ENCODE measurements at regions not wholly inside any gene's neighbourhood (a gene's known extent, or its start where the extent isn't known, plus 50 kb on each side); places are given as distances from the start of the nearest gene placed in this dataset.

DNA sequence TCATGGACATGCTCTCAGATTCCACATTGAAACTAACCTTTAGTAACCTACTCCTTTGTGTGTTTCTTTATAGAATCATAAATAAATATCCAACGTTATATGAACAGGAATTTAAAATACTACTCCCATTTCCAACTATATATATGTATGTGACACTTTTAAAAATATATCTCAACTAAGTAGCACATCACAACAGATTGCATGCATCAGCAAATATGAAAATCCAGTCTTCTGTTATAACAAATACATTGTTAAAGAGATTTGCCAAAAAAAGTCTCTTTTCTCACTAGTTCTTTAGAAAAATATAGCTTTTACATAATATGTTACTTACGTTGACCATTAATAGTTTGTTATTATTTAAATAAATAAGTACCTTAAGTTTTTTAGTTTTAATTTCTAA is 1608.6 kb upstream of the RAG2 start:
- H3K27me3 ChIP-seq (ENCODE audit: low read length): no peaks in the 10 kb centered on the region
- no peak overlapping the region for H3K4me2 ChIP-seq (ENCODE audit: low read depth, low read length, poor library complexity, severe bottlenecking)
- H2AFZ ChIP-seq (ENCODE audit: low read length): no peak overlapping the region
- no peak overlapping the region for H3K9ac ChIP-seq (ENCODE audit: low read length)
- H3K4me3 ChIP-seq (ENCODE audit: low read length): no peak overlapping the region
- DNase-seq: no peak
- H3K9me3 ChIP-seq (ENCODE audit: low read length): peaks cover 14% of the 10 kb centered on the region
- H3K9me2 ChIP-seq (replicated peaks; ENCODE audit: insufficient read depth, low read length): no peaks in the 10 kb centered on the region
- H3K27ac ChIP-seq (ENCODE audit: low read length): no peak overlapping the region
- no peaks in the 10 kb centered on the region for H3K36me3 ChIP-seq (ENCODE audit: insufficient read depth, low read length)
- H3K79me2 ChIP-seq (ENCODE audit: low read length): no peaks in the 10 kb centered on the region
- H3K4me1 ChIP-seq (ENCODE audit: low read length): no peaks in the 10 kb centered on the region
- no peaks in the 10 kb centered on the region for H4K20me1 ChIP-seq (ENCODE audit: insufficient read depth, low read depth, low read length)

DNA sequence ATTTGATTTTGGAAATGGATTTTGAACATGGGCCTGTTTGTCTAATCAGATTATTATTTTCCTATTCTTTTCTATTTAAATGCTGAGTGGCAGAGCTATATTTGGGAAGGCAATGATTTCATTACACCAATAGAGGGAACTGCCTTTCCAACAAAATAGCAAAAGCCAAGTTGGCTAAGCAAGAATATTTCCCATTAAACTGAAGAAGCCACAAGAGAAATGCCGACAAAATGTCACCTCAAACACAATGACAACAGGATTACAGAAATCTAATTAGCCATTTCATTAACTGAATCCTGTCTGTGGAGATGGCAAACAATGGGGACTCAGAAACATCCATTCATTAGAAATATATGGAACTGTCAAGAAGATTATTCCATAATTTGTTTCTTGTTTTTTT is 1593.1 kb upstream of the RAG2 start:
- no peak overlapping the region for H3K4me3 ChIP-seq (ENCODE audit: low read length)
- H3K9ac ChIP-seq (ENCODE audit: low read length): no peak overlapping the region
- H3K4me2 ChIP-seq (ENCODE audit: low read depth, low read length, poor library complexity, severe bottlenecking): no peak overlapping the region
- DNase-seq: no peak
- no peak overlapping the region for H3K27ac ChIP-seq (ENCODE audit: low read length)
- no peaks in the 10 kb centered on the region for H3K79me2 ChIP-seq (ENCODE audit: low read length)
- no peaks in the 10 kb centered on the region for H3K9me2 ChIP-seq (replicated peaks; ENCODE audit: insufficient read depth, low read length)
- H4K20me1 ChIP-seq (ENCODE audit: insufficient read depth, low read depth, low read length): no peaks in the 10 kb centered on the region
- no peak overlapping the region for H2AFZ ChIP-seq (ENCODE audit: low read length)
- no peaks in the 10 kb centered on the region for H3K4me1 ChIP-seq (ENCODE audit: low read length)
- no peaks in the 10 kb centered on the region for H3K36me3 ChIP-seq (ENCODE audit: insufficient read depth, low read length)
- H3K9me3 ChIP-seq (ENCODE audit: low read length): peaks cover 27% of the 10 kb centered on the region
- H3K27me3 ChIP-seq (ENCODE audit: low read length): no peaks in the 10 kb centered on the region

GRCh38 chr11:38182126-38182866 is 1584.3 kb upstream of the RAG2 start:
- Histone ChIP-seq H4K20me1 (ENCODE audit: insufficient read depth, low read depth, low read length) (no peaks in the 10 kb centered on the region), H3K27ac (ENCODE audit: low read length) (no peak overlapping the region), H3K9ac (ENCODE audit: low read length) (no peak overlapping the region), H3K36me3 (ENCODE audit: insufficient read depth, low read length) (no peaks in the 10 kb centered on the region), H2AFZ (ENCODE audit: low read length) (no peak overlapping the region), H3K4me1 (ENCODE audit: low read length) (no peaks in the 10 kb centered on the region), H3K4me3 (ENCODE audit: low read length) (no peak overlapping the region), H3K9me3 (ENCODE audit: low read length) (peaks cover 31% of the 10 kb centered on the region), H3K27me3 (ENCODE audit: low read length) (no peaks in the 10 kb centered on the region), H3K9me2 (replicated peaks; ENCODE audit: insufficient read depth, low read length) (no peaks in the 10 kb centered on the region), H3K79me2 (ENCODE audit: low read length) (no peaks in the 10 kb centered on the region), H3K4me2 (ENCODE audit: low read depth, low read length, poor library complexity, severe bottlenecking) (no peak overlapping the region)
- no peak for DNase-seq

DNA sequence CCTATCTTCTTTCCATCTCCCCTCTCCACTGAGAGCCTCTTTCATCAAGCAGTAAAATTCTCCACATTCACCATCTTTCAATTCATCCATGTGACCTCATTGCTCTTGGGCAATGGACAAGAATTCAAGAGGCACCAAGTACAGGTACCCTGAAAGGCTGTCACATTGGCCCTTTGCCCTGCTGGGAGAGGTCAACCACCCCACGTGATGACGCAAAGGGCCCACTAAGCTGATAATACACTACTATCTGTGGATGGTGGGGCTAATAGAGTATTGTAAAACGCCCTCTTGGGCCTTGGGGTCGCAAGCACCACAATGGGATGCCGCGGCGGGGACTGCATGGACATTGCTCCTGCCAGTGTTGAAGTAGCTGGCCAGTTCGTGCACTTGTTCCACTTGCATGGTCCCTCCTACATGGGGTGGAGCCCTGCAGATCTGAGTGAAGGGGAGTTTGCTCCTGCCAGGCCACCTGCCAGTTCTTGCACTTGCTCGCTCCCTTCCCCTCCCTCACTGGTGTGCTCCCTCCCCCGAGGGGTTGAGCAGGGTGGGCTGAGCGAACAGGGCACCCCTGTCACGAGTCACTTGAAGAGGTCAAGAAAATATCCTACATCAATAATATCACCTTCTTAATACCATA is 1578.8 kb upstream of the RAG2 start:
- peaks cover 29% of the 10 kb centered on the region for H3K9me3 ChIP-seq (ENCODE audit: low read length)
- no peak overlapping the region for H3K4me3 ChIP-seq (ENCODE audit: low read length)
- no peaks in the 10 kb centered on the region for H3K27me3 ChIP-seq (ENCODE audit: low read length)
- H3K9ac ChIP-seq (ENCODE audit: low read length): no peak overlapping the region
- DNase-seq: no peak
- H3K9me2 ChIP-seq (replicated peaks; ENCODE audit: insufficient read depth, low read length): no peaks in the 10 kb centered on the region
- H3K79me2 ChIP-seq (ENCODE audit: low read length): no peaks in the 10 kb centered on the region
- no peak overlapping the region for H3K27ac ChIP-seq (ENCODE audit: low read length)
- no peaks in the 10 kb centered on the region for H3K4me1 ChIP-seq (ENCODE audit: low read length)
- H3K4me2 ChIP-seq (ENCODE audit: low read depth, low read length, poor library complexity, severe bottlenecking): no peak overlapping the region
- no peaks in the 10 kb centered on the region for H4K20me1 ChIP-seq (ENCODE audit: insufficient read depth, low read depth, low read length)
- H3K36me3 ChIP-seq (ENCODE audit: insufficient read depth, low read length): no peaks in the 10 kb centered on the region
- H2AFZ ChIP-seq (ENCODE audit: low read length): no peak overlapping the region

- H3K4me2 ChIP-seq (ENCODE audit: low read depth, low read length, poor library complexity, severe bottlenecking): no peak overlapping the region
- no peaks in the 10 kb centered on the region for H3K9me2 ChIP-seq (replicated peaks; ENCODE audit: insufficient read depth, low read length)
- H3K9me3 ChIP-seq (ENCODE audit: low read length): peaks cover 19% of the 10 kb centered on the region
- H3K27ac ChIP-seq (ENCODE audit: low read length): no peak overlapping the region
- H3K36me3 ChIP-seq (ENCODE audit: insufficient read depth, low read length): no peaks in the 10 kb centered on the region
- no peaks in the 10 kb centered on the region for H3K79me2 ChIP-seq (ENCODE audit: low read length)
- H4K20me1 ChIP-seq (ENCODE audit: insufficient read depth, low read depth, low read length): no peaks in the 10 kb centered on the region
- no peak overlapping the region for H3K4me3 ChIP-seq (ENCODE audit: low read length)
- H3K27me3 ChIP-seq (ENCODE audit: low read length): no peaks in the 10 kb centered on the region
- H3K4me1 ChIP-seq (ENCODE audit: low read length): no peaks in the 10 kb centered on the region
- H3K9ac ChIP-seq (ENCODE audit: low read length): no peak overlapping the region
- no peak overlapping the region for H2AFZ ChIP-seq (ENCODE audit: low read length)
- DNase-seq: no peak
Observed at GRCh38 chr11:38173676-38174075, 1575.6 kb upstream of the RAG2 start.

- H3K4me2 ChIP-seq (ENCODE audit: low read depth, low read length, poor library complexity, severe bottlenecking): no peak overlapping the region
Observed at GRCh38 chr11:38169286-38169685, 1571.2 kb upstream of the RAG2 start.

DNA sequence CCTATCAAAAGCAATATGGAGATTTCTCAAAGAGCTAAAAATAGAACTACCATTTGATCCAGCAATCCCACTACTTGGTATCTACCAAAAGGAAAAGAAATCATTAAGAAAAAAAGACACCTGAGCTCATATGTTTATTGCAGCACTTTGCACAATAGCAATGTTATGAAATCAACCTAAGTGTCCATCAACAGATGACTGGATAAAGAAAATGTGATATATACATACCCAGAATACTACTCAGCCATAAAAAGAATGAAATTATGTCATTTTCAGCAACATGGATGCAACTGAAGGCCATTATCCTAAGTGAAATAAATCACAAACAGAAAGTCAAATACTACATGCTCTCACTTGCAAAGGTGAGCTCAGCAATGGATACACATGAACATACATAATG is 1565.5 kb upstream of the RAG2 start:
- H3K9me3 ChIP-seq (ENCODE audit: low read length): peaks cover 31% of the 10 kb centered on the region
- H3K27me3 ChIP-seq (ENCODE audit: low read length): no peaks in the 10 kb centered on the region
- no peaks in the 10 kb centered on the region for H3K79me2 ChIP-seq (ENCODE audit: low read length)
- no peak overlapping the region for H2AFZ ChIP-seq (ENCODE audit: low read length)
- H3K4me3 ChIP-seq (ENCODE audit: low read length): no peak overlapping the region
- H3K36me3 ChIP-seq (ENCODE audit: insufficient read depth, low read length): no peaks in the 10 kb centered on the region
- no peak overlapping the region for H3K9ac ChIP-seq (ENCODE audit: low read length)
- no peak for DNase-seq
- H3K4me1 ChIP-seq (ENCODE audit: low read length): no peaks in the 10 kb centered on the region
- no peak overlapping the region for H3K4me2 ChIP-seq (ENCODE audit: low read depth, low read length, poor library complexity, severe bottlenecking)
- H3K9me2 ChIP-seq (replicated peaks; ENCODE audit: insufficient read depth, low read length): no peaks in the 10 kb centered on the region
- no peaks in the 10 kb centered on the region for H4K20me1 ChIP-seq (ENCODE audit: insufficient read depth, low read depth, low read length)
- no peak overlapping the region for H3K27ac ChIP-seq (ENCODE audit: low read length)

More at GRCh38 chr11:38169286-38169685, 1571.2 kb upstream of the RAG2 start:
- H3K9me3 ChIP-seq (ENCODE audit: low read length): peaks cover 11% of the 10 kb centered on the region
- H4K20me1 ChIP-seq (ENCODE audit: insufficient read depth, low read depth, low read length): no peaks in the 10 kb centered on the region
- H3K79me2 ChIP-seq (ENCODE audit: low read length): no peaks in the 10 kb centered on the region
- no peaks in the 10 kb centered on the region for H3K4me1 ChIP-seq (ENCODE audit: low read length)
- no peaks in the 10 kb centered on the region for H3K9me2 ChIP-seq (replicated peaks; ENCODE audit: insufficient read depth, low read length)
- no peak overlapping the region for H3K4me3 ChIP-seq (ENCODE audit: low read length)
- H3K27ac ChIP-seq (ENCODE audit: low read length): no peak overlapping the region
- no peak overlapping the region for H2AFZ ChIP-seq (ENCODE audit: low read length)
- H3K27me3 ChIP-seq (ENCODE audit: low read length): no peaks in the 10 kb centered on the region
- H3K36me3 ChIP-seq (ENCODE audit: insufficient read depth, low read length): no peaks in the 10 kb centered on the region
- DNase-seq: no peak
- no peak overlapping the region for H3K9ac ChIP-seq (ENCODE audit: low read length)

DNA sequence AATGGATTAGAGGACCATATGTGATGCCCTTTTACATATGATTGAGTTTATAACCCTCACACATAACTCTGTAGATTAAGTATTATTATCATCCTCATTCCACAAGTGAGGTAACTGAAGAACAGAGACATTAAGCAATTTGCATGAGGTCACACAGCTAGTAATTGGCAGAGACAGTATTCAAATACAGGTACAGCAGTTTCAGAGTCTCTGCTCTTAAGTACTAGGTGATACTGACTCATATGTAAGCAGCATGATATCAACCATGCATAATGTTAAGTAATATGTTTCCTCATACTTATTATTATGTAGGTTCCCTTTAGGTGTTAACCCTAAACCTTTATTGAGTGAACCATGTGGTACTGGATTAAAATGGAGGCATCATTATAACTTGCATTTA is 1562.4 kb upstream of the RAG2 start:
- H3K79me2 ChIP-seq (ENCODE audit: low read length): no peaks in the 10 kb centered on the region
- no peaks in the 10 kb centered on the region for H3K9me2 ChIP-seq (replicated peaks; ENCODE audit: insufficient read depth, low read length)
- DNase-seq: no peak
- H3K4me2 ChIP-seq (ENCODE audit: low read depth, low read length, poor library complexity, severe bottlenecking): no peak overlapping the region
- no peak overlapping the region for H3K4me3 ChIP-seq (ENCODE audit: low read length)
- no peaks in the 10 kb centered on the region for H3K4me1 ChIP-seq (ENCODE audit: low read length)
- no peak overlapping the region for H2AFZ ChIP-seq (ENCODE audit: low read length)
- no peaks in the 10 kb centered on the region for H4K20me1 ChIP-seq (ENCODE audit: insufficient read depth, low read depth, low read length)
- peaks cover 52% of the 10 kb centered on the region for H3K9me3 ChIP-seq (ENCODE audit: low read length)
- H3K27ac ChIP-seq (ENCODE audit: low read length): no peak overlapping the region
- no peak overlapping the region for H3K9ac ChIP-seq (ENCODE audit: low read length)
- no peaks in the 10 kb centered on the region for H3K27me3 ChIP-seq (ENCODE audit: low read length)
- H3K36me3 ChIP-seq (ENCODE audit: insufficient read depth, low read length): no peaks in the 10 kb centered on the region
